Spleen (tissue), 7 donors: ENCODE measurements at regions not wholly inside any gene's neighbourhood (a gene's known extent, or its start where the extent isn't known, plus 50 kb on each side); places are given as distances from the start of the nearest gene placed in this dataset.

Experiments
- POLR2A ChIP-seq, 3 donors: fragments of 450-650 bp; IDR thresholded peaks; one replicate each; pipeline ENCODE4 v1.5.1; 2017; ENCODE audit warnings: antibody characterized with exemption in 3 of 3, mild to moderate bottlenecking in 1 of 3
- TF ChIP-seq, protein P1 (sequence below), 11 experiments: fragments of 200-600 bp in 7 of 11; fragments of 450-650 bp in 4 of 11; sonication (generic) in 4 of 11; IDR thresholded peaks in 8 of 11; conservative IDR thresholded peaks in 3 of 11; 1 replicate in 7 of 11; 2 replicates in 4 of 11; pipeline versions ENCODE4 v1.4.0 to v1.8.0; 2016 to 2021; ENCODE audit warnings: antibody characterized with exemption in 11 of 11, inconsistent platforms in 4 of 11, mild to moderate bottlenecking in 1 of 11
- donor health status: DM: no; HTN: no; CAD: no; lungs with moderate emphysema.
- donor health status: DM: no; HTN: no; CAD: no.
- donor health status: DM: no; HTN: no; CAD: no.

GRCh38 chr4:175103403-175103802 is 185.2 kb downstream of the ADAM29 start:
- TF ChIP-seq, protein P1, sequence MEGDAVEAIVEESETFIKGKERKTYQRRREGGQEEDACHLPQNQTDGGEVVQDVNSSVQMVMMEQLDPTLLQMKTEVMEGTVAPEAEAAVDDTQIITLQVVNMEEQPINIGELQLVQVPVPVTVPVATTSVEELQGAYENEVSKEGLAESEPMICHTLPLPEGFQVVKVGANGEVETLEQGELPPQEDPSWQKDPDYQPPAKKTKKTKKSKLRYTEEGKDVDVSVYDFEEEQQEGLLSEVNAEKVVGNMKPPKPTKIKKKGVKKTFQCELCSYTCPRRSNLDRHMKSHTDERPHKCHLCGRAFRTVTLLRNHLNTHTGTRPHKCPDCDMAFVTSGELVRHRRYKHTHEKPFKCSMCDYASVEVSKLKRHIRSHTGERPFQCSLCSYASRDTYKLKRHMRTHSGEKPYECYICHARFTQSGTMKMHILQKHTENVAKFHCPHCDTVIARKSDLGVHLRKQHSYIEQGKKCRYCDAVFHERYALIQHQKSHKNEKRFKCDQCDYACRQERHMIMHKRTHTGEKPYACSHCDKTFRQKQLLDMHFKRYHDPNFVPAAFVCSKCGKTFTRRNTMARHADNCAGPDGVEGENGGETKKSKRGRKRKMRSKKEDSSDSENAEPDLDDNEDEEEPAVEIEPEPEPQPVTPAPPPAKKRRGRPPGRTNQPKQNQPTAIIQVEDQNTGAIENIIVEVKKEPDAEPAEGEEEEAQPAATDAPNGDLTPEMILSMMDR (IDR thresholded peaks at IDR 0.05 in 8 of 11, conservative IDR thresholded peaks at IDR 0.05 in 3 of 11): no peak
- TF ChIP-seq POLR2A (IDR thresholded peaks at IDR 0.05): no peak
